Astrocyte (in vitro differentiated cells and primary cell): ENCODE measurements at regions not wholly inside any gene's neighbourhood (a gene's known extent, or its start where the extent isn't known, plus 50 kb on each side); places are given as distances from the start of the nearest gene placed in this dataset.

Experiments
- DNase-seq: peaks from one replicate; pipeline ENCODE4 v3.0.0-alpha.2; 2010; ENCODE audit warnings: low read depth
- FAIRE-seq: peaks from 2 replicates; lab custom pipeline; 2011; peaks lifted over from hg19 to GRCh38; lab: Jason Lieb, UNC
- H2AFZ ChIP-seq: 2 replicates; pipeline ENCODE4 v1.6.0; 2012; ENCODE audit warnings: low read depth, low read length, inconsistent platforms
- H3K27ac ChIP-seq: 2 replicates; pipeline ENCODE4 v1.5.1; 2011; ENCODE audit warnings: low read depth, low read length, inconsistent platforms
- H3K27me3 ChIP-seq: 2 replicates; pipeline ENCODE4 v1.6.0; 2011; ENCODE audit warnings: low read length, inconsistent platforms; ENCODE audit not compliant: insufficient read depth
- H3K36me3 ChIP-seq: 2 replicates; pipeline ENCODE4 v1.5.1; 2011; ENCODE audit warnings: low read length, inconsistent platforms; ENCODE audit not compliant: insufficient read depth
- H3K4me1 ChIP-seq: 2 replicates; pipeline ENCODE4 v1.5.1; 2011; ENCODE audit warnings: low read length, inconsistent platforms; ENCODE audit not compliant: insufficient read depth
- H3K4me2 ChIP-seq: 2 replicates; pipeline ENCODE4 v1.6.0; 2012; ENCODE audit warnings: low read length, inconsistent platforms
- H3K4me3 ChIP-seq: 2 replicates; pipeline ENCODE4 v1.5.1; 2011; ENCODE audit warnings: low read depth, mild to moderate bottlenecking, low read length, inconsistent platforms; ENCODE audit not compliant: insufficient read depth
- H3K79me2 ChIP-seq: 2 replicates; pipeline ENCODE4 v1.6.0; 2012; ENCODE audit warnings: mild to moderate bottlenecking, low read length, inconsistent platforms; ENCODE audit not compliant: insufficient read depth
- H3K9ac ChIP-seq: 2 replicates; pipeline ENCODE4 v1.6.0; 2012; ENCODE audit warnings: mild to moderate bottlenecking, low read length, inconsistent platforms
- H3K9me3 ChIP-seq: 2 replicates; pipeline ENCODE4 v1.5.1; 2012; ENCODE audit warnings: low read depth, mild to moderate bottlenecking, low read length, inconsistent platforms; ENCODE audit not compliant: insufficient read depth
- H4K20me1 ChIP-seq: 2 replicates; pipeline ENCODE4 v1.6.0; 2012; ENCODE audit warnings: low read length, inconsistent platforms; ENCODE audit not compliant: insufficient read depth
- H3K27ac Mint-ChIP-seq: one replicate; pipeline ENCODE4 v1.8.0; 2021; ENCODE audit warnings: mild to moderate bottlenecking, mixed read lengths; ENCODE audit not compliant: unreplicated experiment
- H3K27me3 Mint-ChIP-seq: one replicate; pipeline ENCODE4 v1.8.0; 2021; ENCODE audit warnings: low read depth, mixed read lengths; ENCODE audit not compliant: unreplicated experiment
- H3K36me3 Mint-ChIP-seq: one replicate; pipeline ENCODE4 v1.8.0; 2021; ENCODE audit warnings: low read depth, mixed read lengths; ENCODE audit not compliant: unreplicated experiment
- H3K4me1 Mint-ChIP-seq: one replicate; pipeline ENCODE4 v1.8.0; 2021; ENCODE audit warnings: low read depth, mixed read lengths; ENCODE audit not compliant: unreplicated experiment
- H3K4me3 Mint-ChIP-seq: one replicate; pipeline ENCODE4 v1.8.0; 2021; ENCODE audit warnings: mild to moderate bottlenecking, moderate library complexity, mixed read lengths; ENCODE audit not compliant: unreplicated experiment
- H3K9me3 Mint-ChIP-seq: one replicate; pipeline ENCODE4 v1.8.0; 2021; ENCODE audit warnings: mild to moderate bottlenecking, mixed read lengths; ENCODE audit not compliant: unreplicated experiment
- CTCF ChIP-seq: IDR thresholded peaks from 2 replicates; pipeline ENCODE4 v1.5.1; 2011; ENCODE audit warnings: low read depth, mild to moderate bottlenecking, inconsistent platforms, low read length, moderate library complexity; ENCODE audit not compliant: insufficient read depth
- EZH2 ChIP-seq: IDR thresholded peaks from 2 replicates; pipeline ENCODE4 v1.6.1; 2012; ENCODE audit warnings: mild to moderate bottlenecking, low read length, inconsistent platforms; ENCODE audit not compliant: insufficient read depth

GRCh38 chr2:43129676-43130547, 96.5 kb downstream of the ZFP36L2 start:
- Histone ChIP-seq H3K27me3 (no peaks in the 10 kb centered on the region), H3K4me1 (peaks cover 27% of the 10 kb centered on the region), H3K36me3 (no peaks in the 10 kb centered on the region), H3K4me2 (no peak overlapping the region), H3K27ac (no peak overlapping the region), H3K4me3 (no peak overlapping the region), H4K20me1 (no peaks in the 10 kb centered on the region), H3K79me2 (no peaks in the 10 kb centered on the region), H2AFZ (peak overlapping the region; percentile 3), H3K9ac (no peak overlapping the region), H3K9me3 (no peaks in the 10 kb centered on the region)
- FAIRE-seq (no peak), DNase-seq (peak; percentile 60)
- no peaks in the 10 kb centered on the region for H3K9me3 Mint-ChIP-seq
- no peaks in the 10 kb centered on the region for H3K36me3 Mint-ChIP-seq
- H3K4me1 Mint-ChIP-seq, result peaks cover 33% of the 10 kb centered on the region
- no peak overlapping the region for H3K4me3 Mint-ChIP-seq
- H3K27me3 Mint-ChIP-seq, result peaks cover 5% of the 10 kb centered on the region
- H3K27ac Mint-ChIP-seq, result no peak overlapping the region
- TF ChIP-seq CTCF, result no peak
- no peak for TF ChIP-seq EZH2

- Histone ChIP-seq H3K79me2 (no peaks in the 10 kb centered on the region), H3K9ac (no peak overlapping the region), H3K4me2 (no peak overlapping the region), H3K36me3 (no peaks in the 10 kb centered on the region), H3K9me3 (no peaks in the 10 kb centered on the region), H3K27ac (no peak overlapping the region), H4K20me1 (no peaks in the 10 kb centered on the region), H3K4me3 (no peak overlapping the region), H3K4me1 (peaks cover 27% of the 10 kb centered on the region), H3K27me3 (no peaks in the 10 kb centered on the region), H2AFZ (no peak overlapping the region)
- Mint-ChIP-seq H3K27me3 (peaks cover 14% of the 10 kb centered on the region), H3K36me3 (no peaks in the 10 kb centered on the region), H3K4me1 (peaks cover 31% of the 10 kb centered on the region), H3K9me3 (no peaks in the 10 kb centered on the region), H3K27ac (no peak overlapping the region), H3K4me3 (no peak overlapping the region)
- TF ChIP-seq CTCF (no peak), EZH2 (no peak)
- DNase-seq (no peak), FAIRE-seq (no peak)
Observed at GRCh38 chr2:43128559-43128955, 97.8 kb downstream of the ZFP36L2 start.

- no peaks in the 10 kb centered on the region for H3K27me3 ChIP-seq
- Mint-ChIP-seq H3K9me3 (no peaks in the 10 kb centered on the region), H3K4me1 (peaks cover 29% of the 10 kb centered on the region), H3K27ac (no peak overlapping the region), H3K4me3 (no peak overlapping the region), H3K36me3 (no peaks in the 10 kb centered on the region), H3K27me3 (peaks cover 16% of the 10 kb centered on the region)
- no peaks in the 10 kb centered on the region for H3K36me3 ChIP-seq
- no peak overlapping the region for H3K27ac ChIP-seq
- peaks cover 27% of the 10 kb centered on the region for H3K4me1 ChIP-seq
- no peak overlapping the region for H3K9ac ChIP-seq
- no peak overlapping the region for H3K4me2 ChIP-seq
- no peak overlapping the region for H3K4me3 ChIP-seq
- H3K9me3 ChIP-seq, result no peaks in the 10 kb centered on the region
- TF ChIP-seq EZH2 (no peak), CTCF (no peak)
- no peak for FAIRE-seq
- no peak for DNase-seq
- H2AFZ ChIP-seq, result no peak overlapping the region
- no peaks in the 10 kb centered on the region for H3K79me2 ChIP-seq
- H4K20me1 ChIP-seq, result no peaks in the 10 kb centered on the region
Observed at GRCh38 chr2:43127941-43128558, 98.4 kb downstream of the ZFP36L2 start.
